ENCODE measurements at regions not wholly inside any gene's neighbourhood (a gene's known extent, or its start where the extent isn't known, plus 50 kb on each side); places are given as distances from the start of the nearest gene placed in this dataset.

GRCh38 chr6:137651178-137651577, 157.0 kb upstream of the OLIG3 start:
- TF ChIP-seq POLR2AphosphoS5 (IDR thresholded peaks at IDR 0.05; ENCODE audit: low read depth, low read length) (no peak), POLR2A (IDR thresholded peaks at IDR 0.05; ENCODE audit: low read depth, low read length) (no peak)
